GM19238 (cell line): ENCODE measurements at regions not wholly inside any gene's neighbourhood (a gene's known extent, or its start where the extent isn't known, plus 50 kb on each side); places are given as distances from the start of the nearest gene placed in this dataset.

Source experiments
- DNase-seq: peaks from one replicate; pipeline ENCODE4 v3.0.0; 2011; ENCODE audit warnings: low spot score; ENCODE audit not compliant: insufficient read length

DNA sequence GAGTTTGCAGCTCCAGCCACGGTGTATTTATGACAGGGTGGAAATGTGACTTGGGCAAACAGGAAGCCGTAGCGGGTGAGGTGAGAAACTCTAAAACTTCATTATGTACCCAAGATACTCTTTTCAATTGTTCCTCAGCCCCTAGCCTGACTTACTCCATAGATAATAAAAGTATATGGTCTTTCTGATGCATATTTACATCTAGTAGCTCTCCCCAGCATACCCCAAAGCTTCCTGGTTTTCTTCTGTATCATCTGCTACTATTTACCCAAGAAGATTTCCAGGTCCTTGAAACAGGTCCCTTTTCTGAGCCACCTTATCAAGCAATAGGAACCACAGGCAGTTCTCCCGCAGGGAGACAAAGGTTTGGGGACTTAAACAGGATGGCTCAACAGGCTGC is 201.5 kb upstream of the ESRRG start:
- DNase-seq: no peak

GRCh38 chr1:216923601-216924000 is 200.4 kb upstream of the ESRRG start:
- DNase-seq: no peak

DNA sequence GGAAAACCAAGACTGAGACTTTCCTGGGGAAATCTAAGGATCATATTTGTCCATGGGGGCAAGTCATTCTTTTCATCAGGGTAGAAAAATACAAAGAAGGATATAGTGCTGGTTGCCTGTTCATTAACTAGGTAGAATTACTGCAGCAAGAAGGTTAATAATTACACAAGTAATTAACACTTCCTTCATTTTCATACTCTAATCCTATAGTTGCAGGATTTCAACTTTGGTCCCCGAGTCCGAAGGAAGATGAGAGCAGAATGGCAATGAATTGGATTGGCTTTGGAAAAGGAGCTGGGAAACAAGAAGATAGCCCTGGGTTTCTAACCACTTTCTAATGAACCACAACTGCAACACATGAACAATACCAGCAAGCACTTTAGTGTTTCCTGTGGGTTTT is 199.2 kb upstream of the ESRRG start:
- no peak for DNase-seq

DNA sequence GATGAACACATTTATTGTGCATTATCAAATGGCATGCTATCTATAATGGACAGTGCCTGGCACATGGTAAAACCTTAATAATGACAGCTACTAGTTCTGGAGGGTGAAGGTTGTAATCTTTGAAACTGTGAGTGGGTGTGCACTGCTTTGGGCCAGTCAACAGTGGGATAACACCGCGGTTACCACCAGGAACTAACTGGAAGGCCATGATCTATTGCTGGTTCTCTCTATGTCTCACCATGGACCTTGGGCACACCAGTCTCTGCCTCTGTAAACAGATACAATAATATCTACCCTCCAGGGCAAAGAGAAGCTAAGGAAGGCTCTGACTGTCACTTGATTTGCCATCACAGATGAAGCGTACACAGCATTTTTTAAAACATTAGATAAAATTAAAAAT is 198.6 kb upstream of the ESRRG start:
- DNase-seq: no peak

- no peak for DNase-seq
Measured at GRCh38 chr1:216919060-216919970, 196.1 kb upstream of the ESRRG start.

GRCh38 chr1:216916890-216917438 is 193.7 kb upstream of the ESRRG start:
- no peak for DNase-seq

GRCh38 chr1:216914974-216915373 is 191.7 kb upstream of the ESRRG start:
- no peak for DNase-seq

DNA sequence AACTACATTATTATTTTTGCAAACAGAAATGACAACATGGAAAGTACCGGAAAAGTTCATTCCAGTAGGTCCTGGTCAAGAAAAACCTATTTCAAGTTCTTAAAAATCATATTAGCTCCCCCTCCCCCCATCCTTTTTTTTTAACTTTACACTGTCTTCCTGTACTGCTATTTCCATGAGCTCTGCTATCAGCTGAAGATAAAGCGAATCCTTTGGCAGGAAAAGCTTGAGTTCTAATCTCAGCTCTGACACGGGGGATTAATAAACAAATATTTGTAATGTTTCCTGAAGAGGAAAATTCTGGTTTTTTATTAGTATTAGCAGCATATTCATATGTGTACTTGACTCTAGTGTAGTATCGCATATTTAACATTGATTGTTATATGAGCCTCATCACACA is 190.7 kb upstream of the ESRRG start:
- DNase-seq: no peak

GRCh38 chr1:216910081-216910840 is 187.0 kb upstream of the ESRRG start:
- no peak for DNase-seq

DNA sequence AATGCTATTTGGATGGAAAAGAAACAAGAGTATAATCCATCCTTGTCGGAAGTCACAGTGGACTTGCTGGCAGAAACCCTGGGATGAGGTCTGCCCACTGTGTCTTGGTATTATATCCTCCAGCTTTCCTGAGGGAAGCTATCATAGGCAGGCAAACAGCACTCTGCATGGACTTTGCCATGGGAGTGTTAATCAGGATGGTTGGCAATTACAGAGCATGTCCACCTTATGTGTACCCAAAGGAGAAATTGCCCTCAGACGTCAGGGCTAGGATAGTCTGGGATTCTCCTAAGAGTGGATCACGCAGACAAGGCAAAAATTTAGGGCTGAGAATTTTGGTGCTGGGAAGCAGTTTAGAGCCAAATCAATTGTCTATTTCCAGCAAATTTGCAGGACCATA is 184.9 kb upstream of the ESRRG start:
- no peak for DNase-seq

DNA sequence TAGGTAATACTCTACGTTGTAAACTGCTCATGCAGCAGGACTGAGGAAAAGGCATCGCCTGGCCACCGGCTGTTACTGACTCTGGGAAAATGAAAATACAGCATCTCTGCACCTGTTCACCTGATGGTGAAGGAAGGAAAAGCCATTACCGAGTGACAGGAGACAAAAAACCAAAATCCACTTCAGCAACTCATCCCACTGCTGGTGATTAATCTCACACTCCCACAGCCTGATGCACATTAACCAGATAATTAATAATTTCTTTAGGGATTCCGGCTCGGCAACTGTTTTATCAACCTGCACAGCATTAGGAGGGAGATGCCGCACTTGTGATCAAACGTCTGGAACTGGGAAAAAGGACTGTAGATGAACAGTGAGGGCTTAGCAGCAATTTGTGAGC is 183.9 kb upstream of the ESRRG start:
- no peak for DNase-seq

- DNase-seq: no peak
Measured at GRCh38 chr1:216905781-216906180, 182.6 kb upstream of the ESRRG start.

- no peak for DNase-seq
Measured at GRCh38 chr1:216905137-216905536, 181.9 kb upstream of the ESRRG start.

DNA sequence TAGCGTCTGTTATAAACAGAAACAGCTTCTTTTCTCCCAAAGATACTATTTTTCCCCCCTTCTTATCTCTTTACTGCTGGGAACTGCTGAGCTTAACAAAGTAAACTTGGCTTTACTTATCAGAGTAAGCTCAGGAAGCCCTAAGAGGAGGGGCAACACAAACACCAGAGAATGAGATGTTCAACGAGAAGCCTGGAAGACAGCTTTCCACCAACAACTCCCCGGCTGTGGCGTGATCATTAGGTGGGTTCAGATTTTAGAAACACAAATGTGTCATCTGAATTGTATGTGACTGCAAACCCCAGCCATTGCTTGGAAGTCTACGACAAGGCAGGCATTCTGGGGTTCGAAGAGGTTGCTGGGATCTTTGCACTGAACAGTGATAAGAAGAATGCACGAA is 181.2 kb upstream of the ESRRG start:
- no peak for DNase-seq

- no peak for DNase-seq
Measured at GRCh38 chr1:216903382-216903740, 180.1 kb upstream of the ESRRG start.

GRCh38 chr1:216902669-216903381 is 179.6 kb upstream of the ESRRG start:
- DNase-seq: no peak

DNA sequence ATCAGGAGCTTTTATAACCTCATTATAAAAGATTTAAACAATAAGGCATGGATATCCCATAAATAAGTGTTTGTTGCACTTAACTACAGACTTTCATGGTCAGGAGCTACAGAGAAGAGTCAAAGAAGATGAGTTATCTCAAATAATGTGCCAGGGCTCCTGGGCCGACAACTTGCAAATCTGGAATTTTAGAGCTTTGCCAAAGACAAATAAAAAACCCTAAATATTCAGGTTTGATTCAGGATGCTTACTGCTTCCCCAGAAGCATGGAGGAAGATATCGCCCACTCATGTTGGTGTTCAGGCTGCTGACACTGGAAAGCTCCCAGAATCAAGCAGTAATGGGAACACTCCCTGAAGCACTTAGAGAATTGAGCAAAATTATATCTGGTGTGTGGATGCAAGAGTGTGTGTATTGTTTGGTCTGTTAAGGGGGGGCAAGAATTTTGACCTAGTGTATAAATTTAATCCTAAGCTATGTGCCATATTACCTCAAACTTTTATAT is 176.9 kb upstream of the ESRRG start:
- DNase-seq: no peak

GRCh38 chr1:216898801-216899200 is 175.6 kb upstream of the ESRRG start:
- DNase-seq: no peak

DNA sequence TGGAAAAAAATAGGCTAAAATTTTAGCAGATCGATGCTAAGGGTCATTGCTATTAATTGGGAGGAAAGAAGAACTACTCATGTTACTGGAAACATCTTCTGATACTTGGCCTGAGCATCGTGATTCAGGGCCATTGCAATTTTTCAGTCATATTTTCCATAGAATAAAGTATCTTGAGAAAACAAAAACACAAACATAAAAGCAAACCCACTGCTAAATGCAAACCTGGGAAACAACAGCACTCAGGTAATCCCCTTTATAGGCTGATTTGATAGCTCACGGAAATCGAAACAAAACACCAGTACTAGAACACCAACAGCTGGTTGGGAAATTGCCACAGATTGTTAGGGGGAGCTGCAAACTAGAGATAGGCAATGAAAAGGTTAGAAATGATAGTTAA is 172.9 kb upstream of the ESRRG start:
- DNase-seq: no peak

- DNase-seq: no peak
Measured at GRCh38 chr1:216894494-216894893, 171.3 kb upstream of the ESRRG start.

DNA sequence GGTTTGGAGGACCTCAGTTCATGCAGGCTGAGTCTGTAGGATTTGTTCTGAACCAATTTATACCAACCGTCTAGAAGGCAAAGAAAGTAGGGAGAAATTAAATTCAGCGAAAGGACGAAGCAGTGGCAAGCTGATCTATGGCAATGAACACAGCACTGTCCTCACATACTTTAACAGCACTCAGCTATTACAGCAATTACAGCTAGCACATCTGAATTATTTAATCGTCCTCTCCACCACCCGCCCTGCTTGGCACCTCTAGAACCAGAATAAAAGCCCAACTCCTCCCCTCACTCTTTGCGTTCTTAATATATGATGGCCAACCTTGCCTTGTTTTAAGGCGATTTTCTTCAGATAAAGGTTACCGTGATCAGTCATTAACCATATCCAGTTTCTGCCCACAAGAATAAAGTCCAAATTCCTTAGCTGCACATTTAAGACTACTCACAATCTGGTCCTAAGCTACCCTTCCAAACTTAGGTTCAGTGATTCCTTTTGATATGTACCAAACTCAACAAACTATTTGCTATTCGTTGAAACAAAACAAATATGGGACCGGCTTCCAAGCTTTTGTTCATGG is 169.4 kb upstream of the ESRRG start:
- no peak for DNase-seq
